Hepatocyte (in vitro differentiated cells): ENCODE measurements at regions not wholly inside any gene's neighbourhood (a gene's known extent, or its start where the extent isn't known, plus 50 kb on each side); places are given as distances from the start of the nearest gene placed in this dataset.

ENCODE experiments used
- EZH2phosphoT487 ChIP-seq: fragments of 200-600 bp; sonication (generic); IDR thresholded peaks from one replicate; pipeline ENCODE4 v1.6.1; 2018; ENCODE audit warnings: antibody characterized with exemption, mild to moderate bottlenecking, low read depth, moderate library complexity; ENCODE audit not compliant: unreplicated experiment, severe bottlenecking
- TF ChIP-seq, protein P1 (sequence below): fragments of 200-600 bp; sonication (generic); IDR thresholded peaks from 2 replicates; pipeline ENCODE4 v1.5.1; 2016; ENCODE audit warnings: antibody characterized with exemption, mild to moderate bottlenecking; ENCODE audit not compliant: poor library complexity

DNA sequence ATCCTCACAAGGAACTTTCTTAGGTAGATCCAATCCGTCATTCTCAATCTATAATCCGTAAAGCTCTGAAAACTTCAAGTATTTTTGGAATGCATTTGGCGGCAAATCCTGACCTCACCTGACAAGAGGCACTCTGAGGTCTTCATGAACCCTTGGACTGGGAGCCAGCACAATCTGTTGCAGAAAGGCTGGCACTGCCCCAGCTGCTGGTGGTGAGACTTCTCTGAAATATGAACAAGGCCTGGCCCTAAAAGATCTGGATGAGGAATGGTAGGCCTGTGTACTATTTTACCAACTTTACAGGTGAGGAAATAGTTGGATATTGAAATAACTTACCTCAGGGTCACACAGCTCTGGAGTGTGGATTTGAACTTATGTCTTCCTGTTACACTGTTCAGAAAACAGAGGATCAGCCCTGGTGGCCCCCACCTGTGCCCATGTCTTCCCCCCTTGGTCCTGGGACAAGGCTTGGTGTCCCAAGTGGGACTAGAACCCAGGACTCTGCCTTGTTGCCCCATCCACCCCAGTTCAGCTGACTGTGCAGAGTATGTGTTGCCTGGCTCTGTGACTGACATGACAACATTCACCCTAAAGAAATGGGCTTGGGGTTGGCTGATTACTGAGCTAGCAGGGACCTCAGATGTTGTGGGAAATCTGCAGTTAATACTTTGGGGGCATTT is 471.4 kb downstream of the MN1 start:
- TF ChIP-seq, protein P1, sequence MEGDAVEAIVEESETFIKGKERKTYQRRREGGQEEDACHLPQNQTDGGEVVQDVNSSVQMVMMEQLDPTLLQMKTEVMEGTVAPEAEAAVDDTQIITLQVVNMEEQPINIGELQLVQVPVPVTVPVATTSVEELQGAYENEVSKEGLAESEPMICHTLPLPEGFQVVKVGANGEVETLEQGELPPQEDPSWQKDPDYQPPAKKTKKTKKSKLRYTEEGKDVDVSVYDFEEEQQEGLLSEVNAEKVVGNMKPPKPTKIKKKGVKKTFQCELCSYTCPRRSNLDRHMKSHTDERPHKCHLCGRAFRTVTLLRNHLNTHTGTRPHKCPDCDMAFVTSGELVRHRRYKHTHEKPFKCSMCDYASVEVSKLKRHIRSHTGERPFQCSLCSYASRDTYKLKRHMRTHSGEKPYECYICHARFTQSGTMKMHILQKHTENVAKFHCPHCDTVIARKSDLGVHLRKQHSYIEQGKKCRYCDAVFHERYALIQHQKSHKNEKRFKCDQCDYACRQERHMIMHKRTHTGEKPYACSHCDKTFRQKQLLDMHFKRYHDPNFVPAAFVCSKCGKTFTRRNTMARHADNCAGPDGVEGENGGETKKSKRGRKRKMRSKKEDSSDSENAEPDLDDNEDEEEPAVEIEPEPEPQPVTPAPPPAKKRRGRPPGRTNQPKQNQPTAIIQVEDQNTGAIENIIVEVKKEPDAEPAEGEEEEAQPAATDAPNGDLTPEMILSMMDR: no peak
- no peak for TF ChIP-seq EZH2phosphoT487
